Gastrocnemius medialis (tissue), 4 donors: ENCODE measurements at regions not wholly inside any gene's neighbourhood (a gene's known extent, or its start where the extent isn't known, plus 50 kb on each side); places are given as distances from the start of the nearest gene placed in this dataset.

ENCODE experiments used
- CTCF ChIP-seq, 5 experiments: fragments of 450-650 bp in 3 of 5; fragments of 200-600 bp in 2 of 5; sonication (generic) in 2 of 5; IDR thresholded peaks in 4 of 5; conservative IDR thresholded peaks in 1 of 5; 1 replicate in 4 of 5; 2 replicates in 1 of 5; pipeline ENCODE4 v1.5.1; 2016 to 2019; ENCODE audit warnings: antibody characterized with exemption in 5 of 5, mild to moderate bottlenecking in 3 of 5, moderate library complexity in 3 of 5
- POLR2A ChIP-seq, 2 donors: fragments of 450-650 bp; IDR thresholded peaks; one replicate each; pipeline ENCODE4 v1.6.1; 2017; ENCODE audit warnings: antibody characterized with exemption in 2 of 2, mild to moderate bottlenecking in 2 of 2, moderate library complexity in 2 of 2

- TF ChIP-seq POLR2A (IDR thresholded peaks at IDR 0.05), result no peak
- no peak for TF ChIP-seq CTCF (IDR thresholded peaks at IDR 0.05 in 4 of 5, conservative IDR thresholded peaks at IDR 0.05 in 1 of 5)
Measured at GRCh38 chr4:57588557-57588956, 478.4 kb upstream of the IGFBP7 start.
